Stomach (tissue), 4 donors: ENCODE measurements at regions not wholly inside any gene's neighbourhood (a gene's known extent, or its start where the extent isn't known, plus 50 kb on each side); places are given as distances from the start of the nearest gene placed in this dataset.

ENCODE experiments used
- CTCF ChIP-seq, 7 experiments: fragments of 450-650 bp in 4 of 7; fragments of 200-600 bp in 3 of 7; sonication (generic) in 3 of 7; IDR thresholded peaks; one replicate each; pipeline ENCODE4 v1.5.1; 2016 to 2019; ENCODE audit warnings: antibody characterized with exemption in 7 of 7, control low read depth in 2 of 7, mild to moderate bottlenecking in 1 of 7
- POLR2A ChIP-seq, 4 donors: fragments of 450-650 bp; IDR thresholded peaks; one replicate each; pipeline ENCODE4 v1.6.1; 2016; ENCODE audit warnings: antibody characterized with exemption in 4 of 4, control low read depth in 2 of 4, mild to moderate bottlenecking in 1 of 4, moderate library complexity in 1 of 4

- TF ChIP-seq CTCF (IDR thresholded peaks at IDR 0.05) (no peak), POLR2A (IDR thresholded peaks at IDR 0.05) (no peak)
Measured at GRCh38 chr7:17632384-17632783, 307.9 kb downstream of the SNX13 start.
